PC-3 (cell line): ENCODE measurements at regions not wholly inside any gene's neighbourhood (a gene's known extent, or its start where the extent isn't known, plus 50 kb on each side); places are given as distances from the start of the nearest gene placed in this dataset.
"Not testable (repeated sequence)": the region's sequence is repeated elsewhere in the genome, so short reads cannot be mapped to it uniquely, and the experiment has no call there.

Source experiments
- CTCF ChIP-seq: fragments of 300-600 bp; sonication (generic); conservative IDR thresholded peaks from 2 replicates; pipeline ENCODE4 v1.5.1; 2017; ENCODE audit warnings: antibody characterized with exemption, low read depth, mild to moderate bottlenecking, low read length
- EZH2 ChIP-seq: fragments of 300-600 bp; sonication (generic); IDR thresholded peaks from one replicate; pipeline ENCODE4 v1.6.1; 2017; ENCODE audit warnings: antibody characterized with exemption, mild to moderate bottlenecking, low read length; ENCODE audit not compliant: unreplicated experiment
- EZH2phosphoT487 ChIP-seq: fragments of 300-600 bp; sonication (generic); IDR thresholded peaks from 2 replicates; pipeline ENCODE4 v1.6.1; 2018; ENCODE audit warnings: mild to moderate bottlenecking, antibody characterized with exemption, low read length, borderline replicate concordance

GRCh38 chr16:88199296-88200153 is 183.2 kb upstream of the ZNF469 start:
- TF ChIP-seq CTCF, EZH2, EZH2phosphoT487: not testable (repeated sequence)
